ENCODE measurements at regions not wholly inside any gene's neighbourhood (a gene's known extent, or its start where the extent isn't known, plus 50 kb on each side); places are given as distances from the start of the nearest gene placed in this dataset.

DNA sequence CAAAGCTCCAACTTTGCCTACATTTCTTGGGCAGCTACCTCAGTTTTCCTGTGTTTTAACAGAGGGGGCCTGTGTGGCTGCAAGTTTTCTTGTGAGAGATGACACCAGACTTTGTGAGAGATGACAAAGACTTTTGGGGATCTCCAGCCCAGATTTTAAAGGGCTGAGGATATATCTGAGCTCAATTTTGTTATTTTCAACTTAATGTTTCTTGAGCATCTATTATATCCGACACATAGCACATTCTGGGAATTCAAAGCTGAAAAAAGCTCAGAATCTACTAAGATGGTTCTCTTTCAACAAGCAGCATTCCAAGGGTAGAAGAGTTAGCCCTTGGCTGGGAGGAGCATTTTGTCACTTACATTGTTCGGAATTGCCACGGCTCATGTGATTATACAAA is 53.4 kb upstream of the PTGFRN start:
- no peaks in the 10 kb centered on the region for H3K36me3 Mint-ChIP-seq
- H3K4me3 Mint-ChIP-seq, result no peak overlapping the region
- peaks cover 0 to 5% (median 4%) of the 10 kb centered on the region in 3 donors for H3K4me1 Mint-ChIP-seq
- H3K9me3 Mint-ChIP-seq, result no peaks in the 10 kb centered on the region
- peaks cover 5% of the 10 kb centered on the region for H3K27me3 Mint-ChIP-seq
- H3K27ac Mint-ChIP-seq, result no peak overlapping the region

DNA sequence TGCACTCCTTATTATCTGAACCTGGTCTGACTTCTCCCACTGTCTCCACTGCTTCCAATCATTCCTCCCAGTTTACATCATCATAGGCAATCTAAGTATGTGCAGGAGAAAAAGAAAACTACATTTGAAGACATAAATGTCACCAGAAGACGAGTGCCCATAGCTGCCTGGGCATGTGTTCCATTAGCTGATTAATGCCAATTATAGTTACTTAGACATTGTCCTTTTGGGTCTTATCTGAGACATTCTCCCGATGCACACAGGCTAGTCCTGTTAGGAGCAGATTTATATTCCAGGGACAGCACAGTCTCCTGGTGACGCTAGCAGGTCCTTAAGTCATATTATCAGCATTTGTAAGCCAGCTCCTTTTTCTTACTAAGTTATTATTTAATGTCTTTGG is 52.6 kb upstream of the PTGFRN start:
- H3K4me3 Mint-ChIP-seq, result no peak overlapping the region
- peaks cover 0 to 5% (median 4%) of the 10 kb centered on the region in 3 donors for H3K4me1 Mint-ChIP-seq
- peaks cover 2% of the 10 kb centered on the region for H3K27me3 Mint-ChIP-seq
- H3K9me3 Mint-ChIP-seq, result no peaks in the 10 kb centered on the region
- no peak overlapping the region for H3K27ac Mint-ChIP-seq
- H3K36me3 Mint-ChIP-seq, result no peaks in the 10 kb centered on the region

Measured in IgD-negative memory B cell (primary cell).